ENCODE measurements at regions not wholly inside any gene's neighbourhood (a gene's known extent, or its start where the extent isn't known, plus 50 kb on each side); places are given as distances from the start of the nearest gene placed in this dataset.

GRCh38 chr16:72444696-72445095 is 272.7 kb upstream of the PMFBP1 start:
- no peak overlapping the region for H3K27ac ChIP-seq
- TF ChIP-seq CTCF (IDR thresholded peaks at IDR 0.05; ENCODE audit: low read depth, low read length, missing control alignments): no peak

GRCh38 chr16:72443809-72444208 is 271.9 kb upstream of the PMFBP1 start:
- no peak for DNase-seq
- no peak for TF ChIP-seq CTCF (IDR thresholded peaks at IDR 0.05; ENCODE audit: low read depth, low read length, missing control alignments)
- Histone ChIP-seq H3K27ac (no peak overlapping the region), H3K4me3 (ENCODE audit: low read depth, low read length) (no peak overlapping the region), H3K27me3 (replicated peaks) (no peaks in the 10 kb centered on the region), H3K36me3 (replicated peaks) (no peaks in the 10 kb centered on the region)
- in situ Hi-C loops (cut with HindIII; ENCODE audit: low pct_ligation_motif_present, low sequenced_read_pairs): no loop called here

More at GRCh38 chr16:72444696-72445095, 272.7 kb upstream of the PMFBP1 start:
- in situ Hi-C loops (cut with HindIII; ENCODE audit: low pct_ligation_motif_present, low sequenced_read_pairs): no loop called here
- Histone ChIP-seq H3K27me3 (replicated peaks) (no peaks in the 10 kb centered on the region), H3K36me3 (replicated peaks) (no peaks in the 10 kb centered on the region), H3K4me3 (ENCODE audit: low read depth, low read length) (no peak overlapping the region)
- DNase-seq: no peak

GRCh38 chr16:72442385-72443158 is 270.6 kb upstream of the PMFBP1 start:
- H3K36me3 ChIP-seq (replicated peaks): no peaks in the 10 kb centered on the region
- in situ Hi-C loops (cut with HindIII; ENCODE audit: low pct_ligation_motif_present, low sequenced_read_pairs): no loop called here
- H3K4me3 ChIP-seq (ENCODE audit: low read depth, low read length): no peak overlapping the region
- TF ChIP-seq CTCF (IDR thresholded peaks at IDR 0.05; ENCODE audit: low read depth, low read length, missing control alignments): no peak
- DNase-seq: peak; percentile 8
- H3K27me3 ChIP-seq (replicated peaks): no peaks in the 10 kb centered on the region
- no peak overlapping the region for H3K27ac ChIP-seq

- Histone ChIP-seq H3K36me3 (replicated peaks) (no peaks in the 10 kb centered on the region), H3K27me3 (replicated peaks) (no peaks in the 10 kb centered on the region), H3K4me3 (ENCODE audit: low read depth, low read length) (no peak overlapping the region), H3K27ac (no peak overlapping the region)
- no peak for DNase-seq
- in situ Hi-C loops (cut with HindIII; ENCODE audit: low pct_ligation_motif_present, low sequenced_read_pairs): no loop called here
- TF ChIP-seq CTCF (IDR thresholded peaks at IDR 0.05; ENCODE audit: low read depth, low read length, missing control alignments): no peak
Measured at GRCh38 chr16:72437891-72438290, 265.9 kb upstream of the PMFBP1 start.

GRCh38 chr16:72434159-72434558 is 262.2 kb upstream of the PMFBP1 start:
- no peak for TF ChIP-seq CTCF (IDR thresholded peaks at IDR 0.05; ENCODE audit: low read depth, low read length, missing control alignments)
- no peaks in the 10 kb centered on the region for H3K27me3 ChIP-seq (replicated peaks)
- DNase-seq: no peak
- in situ Hi-C loops (cut with HindIII; ENCODE audit: low pct_ligation_motif_present, low sequenced_read_pairs): no loop called here
- no peaks in the 10 kb centered on the region for H3K36me3 ChIP-seq (replicated peaks)
- H3K27ac ChIP-seq: no peak overlapping the region
- H3K4me3 ChIP-seq (ENCODE audit: low read depth, low read length): no peak overlapping the region

GRCh38 chr16:72430121-72430520 is 258.2 kb upstream of the PMFBP1 start:
- Histone ChIP-seq H3K36me3 (replicated peaks) (no peaks in the 10 kb centered on the region), H3K27ac (no peak overlapping the region), H3K4me3 (ENCODE audit: low read depth, low read length) (no peak overlapping the region), H3K27me3 (replicated peaks) (no peaks in the 10 kb centered on the region)
- no peak for TF ChIP-seq CTCF (IDR thresholded peaks at IDR 0.05; ENCODE audit: low read depth, low read length, missing control alignments)
- DNase-seq: no peak
- in situ Hi-C loops (cut with HindIII; ENCODE audit: low pct_ligation_motif_present, low sequenced_read_pairs): no loop called here
